ENCODE measurements at regions not wholly inside any gene's neighbourhood (a gene's known extent, or its start where the extent isn't known, plus 50 kb on each side); places are given as distances from the start of the nearest gene placed in this dataset.
"Not testable (repeated sequence)": the region's sequence is repeated elsewhere in the genome, so short reads cannot be mapped to it uniquely, and the experiment has no call there.

GRCh38 chr20:6321235-6321634 lies 198.4 kb upstream of the FERMT1 start:
- not testable (repeated sequence) for DNase-seq (ENCODE audit: low spot score)

DNA sequence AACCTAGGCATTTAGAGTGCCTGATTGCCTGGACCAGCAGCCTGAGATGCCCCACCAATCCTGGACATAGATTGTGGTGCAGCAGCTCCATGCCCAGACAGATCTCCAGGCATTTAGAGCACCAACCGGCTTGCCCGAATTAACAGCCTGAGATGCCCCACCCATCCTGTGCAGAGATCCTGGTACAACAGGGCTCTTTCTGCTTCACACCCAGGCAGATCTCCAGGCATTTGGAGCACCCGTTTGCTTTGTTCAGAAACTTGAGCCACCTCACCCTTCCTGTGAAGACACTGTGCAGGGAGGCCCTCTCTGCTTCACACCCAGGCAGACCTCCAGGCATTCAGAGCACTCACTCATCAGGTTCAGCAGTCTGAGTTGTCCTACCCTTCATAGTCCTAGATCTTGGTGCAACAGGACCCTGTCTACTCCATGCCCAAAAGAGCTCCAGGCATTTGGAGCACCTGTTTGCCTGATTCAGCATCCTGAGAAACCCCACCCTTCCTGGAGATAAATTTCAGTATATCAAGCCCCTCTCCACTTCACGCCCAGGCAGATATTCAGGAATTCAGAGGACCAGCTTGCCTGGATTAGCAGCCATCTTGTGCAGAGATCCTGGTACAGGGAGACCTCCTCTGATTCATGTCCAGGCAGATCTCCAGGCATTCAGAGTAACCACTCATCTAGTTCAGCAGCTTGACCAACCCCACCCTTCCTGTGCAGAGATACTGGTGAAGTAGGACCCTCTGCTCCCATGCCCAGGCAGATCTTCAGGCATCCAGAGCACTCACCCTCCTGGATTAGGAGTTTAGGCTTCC lies 189.2 kb upstream of the FERMT1 start:
- DNase-seq (ENCODE audit: low spot score), result no peak

DNA sequence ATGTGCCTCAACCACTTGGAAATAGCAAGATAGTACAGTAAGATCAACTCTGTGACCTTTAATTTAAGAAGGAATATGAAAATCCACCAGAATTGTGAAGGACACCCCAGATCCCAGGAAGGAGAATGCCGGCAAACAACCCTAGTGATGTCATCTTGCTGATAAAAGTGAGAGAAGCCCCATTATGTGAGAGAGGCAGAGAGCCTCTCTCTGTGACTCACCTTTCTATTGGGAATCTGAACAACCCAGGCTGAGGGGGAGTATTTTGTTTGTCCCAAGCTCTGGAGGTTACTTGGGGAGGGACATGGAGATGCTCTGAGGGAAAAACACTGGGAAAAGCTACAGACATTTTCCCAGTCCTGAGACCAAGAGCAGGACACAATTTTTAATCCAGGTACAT lies 188.3 kb upstream of the FERMT1 start:
- no peak for DNase-seq (ENCODE audit: low spot score)

GRCh38 chr20:6305536-6305935 lies 182.7 kb upstream of the FERMT1 start:
- no peak for DNase-seq (ENCODE audit: low spot score)

- no peak for DNase-seq (ENCODE audit: low spot score)
Measured at GRCh38 chr20:6302041-6302440, 179.2 kb upstream of the FERMT1 start.

GRCh38 chr20:6299456-6299855 lies 176.6 kb upstream of the FERMT1 start:
- no peak for DNase-seq (ENCODE audit: low spot score)

DNA sequence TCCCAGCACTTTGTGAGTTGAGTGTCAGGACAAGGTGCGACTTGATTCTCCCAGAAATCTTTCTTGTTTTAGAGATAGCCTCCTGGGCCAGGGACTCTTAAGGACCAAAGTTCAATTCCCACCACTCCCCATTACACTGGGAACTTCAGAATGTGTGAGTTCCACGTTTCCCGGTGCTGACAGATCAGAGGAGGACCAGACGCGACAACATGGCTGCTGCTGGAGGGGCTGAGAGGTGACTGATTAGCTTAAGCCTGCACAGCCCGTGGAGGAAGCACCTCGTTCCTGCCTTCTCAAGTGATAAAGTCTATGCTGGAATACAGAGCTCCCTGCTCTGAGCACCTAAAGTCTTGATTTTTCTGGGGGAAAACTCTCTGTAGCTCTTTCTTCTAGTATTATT lies 175.2 kb upstream of the FERMT1 start:
- no peak for DNase-seq (ENCODE audit: low spot score)

DNA sequence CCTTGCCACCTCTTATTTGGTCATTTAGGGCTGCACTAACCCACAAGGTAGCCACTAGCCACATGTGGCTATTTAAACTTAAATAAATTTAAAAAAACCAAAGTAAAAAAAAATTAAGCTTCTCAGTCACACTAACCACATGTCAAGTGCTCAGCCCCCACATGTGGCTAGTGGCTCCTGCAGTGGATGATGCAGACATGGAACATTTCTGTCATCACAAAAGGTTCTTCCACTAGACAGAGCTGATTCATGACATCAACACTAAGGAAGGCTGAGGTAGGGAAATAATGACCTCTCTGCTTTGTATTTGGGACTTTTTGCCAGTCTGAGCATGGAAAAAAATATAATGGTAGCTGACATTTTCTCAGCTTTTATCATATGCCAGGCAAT lies 173.0 kb upstream of the FERMT1 start:
- no peak for DNase-seq (ENCODE audit: low spot score)

- no peak for DNase-seq (ENCODE audit: low spot score)
Measured at GRCh38 chr20:6295127-6295866, 172.5 kb upstream of the FERMT1 start.

DNA sequence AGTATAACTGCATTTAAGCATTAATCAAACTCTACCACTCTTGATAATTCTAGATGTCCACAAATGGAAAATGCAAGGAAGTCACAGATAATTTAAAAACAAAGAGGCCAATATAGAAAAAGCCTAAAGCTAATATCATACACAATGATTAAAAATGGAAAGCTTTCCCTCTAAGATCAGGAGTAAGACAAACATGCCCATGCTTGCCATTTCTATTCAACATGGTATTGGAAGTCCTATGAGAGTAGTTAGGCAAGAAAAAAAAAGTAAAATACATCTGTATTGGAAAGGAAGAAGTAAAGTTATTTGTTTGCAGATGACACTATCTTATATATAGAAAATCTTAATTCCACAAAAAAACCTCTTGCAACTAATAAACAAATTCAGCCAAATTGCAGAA lies 164.6 kb upstream of the FERMT1 start:
- no peak for DNase-seq (ENCODE audit: low spot score)

DNA sequence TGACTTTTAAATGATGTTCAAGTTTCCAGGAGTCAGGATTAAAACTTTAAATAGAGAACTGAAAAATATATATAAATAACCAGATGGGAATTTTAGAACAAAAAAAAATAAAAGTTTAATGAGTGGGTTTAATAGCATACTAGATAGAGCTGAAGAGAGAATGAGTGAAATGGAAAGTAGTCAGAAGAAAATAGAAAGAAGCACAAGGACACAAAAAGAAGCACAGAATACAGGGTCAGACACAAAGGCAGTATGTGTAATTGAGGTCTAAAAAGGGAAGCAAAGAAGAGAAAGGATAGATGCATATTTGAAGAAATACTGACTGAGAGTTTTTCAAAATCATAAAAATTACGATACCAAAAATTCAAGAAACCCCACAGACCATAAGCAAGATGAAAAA lies 159.8 kb upstream of the FERMT1 start:
- DNase-seq (ENCODE audit: low spot score), result no peak

DNA sequence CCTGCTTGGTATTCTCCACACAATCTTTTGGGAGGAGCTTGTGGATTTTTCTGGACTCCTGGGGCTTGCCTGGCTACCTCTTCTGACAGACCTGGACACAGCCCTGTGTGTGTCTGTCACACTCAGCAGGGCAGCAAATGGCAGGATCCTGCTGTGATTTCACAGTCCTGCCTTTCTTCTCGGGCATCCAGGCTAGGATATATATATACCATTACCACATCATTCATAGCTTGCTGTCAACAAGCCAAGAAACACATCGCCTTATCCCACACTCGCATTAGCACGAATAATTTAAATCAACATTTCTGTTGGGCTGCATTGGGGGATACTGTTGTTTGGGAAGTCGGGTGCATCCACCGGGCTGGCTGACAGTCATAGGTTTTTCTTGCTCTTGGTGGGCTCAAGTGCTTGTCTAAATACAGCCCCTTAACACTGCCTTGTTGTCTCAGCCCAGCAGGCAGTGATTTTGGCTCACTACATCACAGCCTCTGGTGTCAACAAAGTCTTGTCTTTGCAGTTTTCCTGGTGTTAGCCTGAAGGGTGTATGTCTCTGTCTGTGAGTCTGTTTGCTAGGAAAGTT lies 154.9 kb upstream of the FERMT1 start:
- no peak for DNase-seq (ENCODE audit: low spot score)

DNA sequence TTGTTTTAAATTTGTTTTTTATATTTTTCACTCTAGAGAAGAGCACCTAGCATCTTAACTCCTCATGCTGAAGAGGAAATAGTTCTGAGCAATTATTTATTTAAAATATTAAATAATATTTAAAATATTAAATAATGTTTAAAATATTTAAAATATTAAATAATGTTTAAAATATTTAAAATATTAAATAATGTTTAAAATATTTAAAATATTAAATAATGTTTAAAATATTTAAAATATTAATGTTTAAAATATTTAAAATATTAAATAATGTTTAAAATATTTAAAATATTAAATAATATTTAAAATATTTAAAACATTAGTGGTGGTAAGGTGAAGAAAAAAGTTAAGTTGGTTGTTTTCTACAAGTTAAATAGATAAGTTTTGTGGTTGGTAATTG lies 147.6 kb upstream of the FERMT1 start:
- not testable (repeated sequence) for DNase-seq (ENCODE audit: low spot score)

DNA sequence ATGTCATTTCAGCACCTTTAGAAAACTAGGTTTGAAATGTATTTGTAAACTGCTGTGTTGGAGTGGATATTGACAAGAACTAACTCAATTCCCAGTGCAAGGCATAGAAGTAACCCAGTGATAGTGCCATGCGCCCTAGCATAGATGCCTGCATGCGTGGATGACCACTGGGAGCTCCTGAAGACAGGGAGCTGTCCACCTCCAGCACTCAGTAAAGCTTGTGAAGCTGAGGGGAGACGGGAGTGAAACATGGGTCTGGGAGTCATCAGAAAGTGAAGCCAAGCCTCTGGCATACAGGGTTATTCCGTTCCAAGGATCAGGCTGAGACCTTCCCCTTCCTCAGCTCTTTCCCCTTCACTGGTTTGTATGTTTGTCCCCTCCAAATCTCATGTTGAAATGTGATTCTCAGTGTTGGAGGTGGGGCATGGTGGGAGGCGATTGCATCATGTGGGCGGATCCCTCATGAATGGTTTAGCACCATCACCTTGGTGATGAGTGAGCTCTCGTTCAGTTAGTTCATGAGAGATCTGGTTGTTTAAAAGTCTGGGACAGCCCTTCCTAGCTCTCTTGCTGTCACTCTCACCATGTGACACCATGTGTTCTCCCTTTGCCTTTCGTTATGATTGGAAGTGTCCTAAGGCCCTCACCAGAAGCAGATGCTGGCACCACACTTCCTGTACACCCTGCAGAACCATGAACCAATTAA lies 146.5 kb upstream of the FERMT1 start:
- no peak for DNase-seq (ENCODE audit: low spot score)

GRCh38 chr20:6265204-6265904 lies 142.5 kb upstream of the FERMT1 start:
- peak; percentile 36 for DNase-seq (ENCODE audit: low spot score)

- no peak for DNase-seq (ENCODE audit: low spot score)
Measured at GRCh38 chr20:6253396-6253795, 130.6 kb upstream of the FERMT1 start.

- no peak for DNase-seq (ENCODE audit: low spot score)
Measured at GRCh38 chr20:6245436-6245835, 122.6 kb upstream of the FERMT1 start.

GRCh38 chr20:6241591-6241990 lies 118.8 kb upstream of the FERMT1 start:
- DNase-seq (ENCODE audit: low spot score), result no peak

GRCh38 chr20:6240059-6240458 lies 117.2 kb upstream of the FERMT1 start:
- DNase-seq (ENCODE audit: low spot score), result no peak

DNA sequence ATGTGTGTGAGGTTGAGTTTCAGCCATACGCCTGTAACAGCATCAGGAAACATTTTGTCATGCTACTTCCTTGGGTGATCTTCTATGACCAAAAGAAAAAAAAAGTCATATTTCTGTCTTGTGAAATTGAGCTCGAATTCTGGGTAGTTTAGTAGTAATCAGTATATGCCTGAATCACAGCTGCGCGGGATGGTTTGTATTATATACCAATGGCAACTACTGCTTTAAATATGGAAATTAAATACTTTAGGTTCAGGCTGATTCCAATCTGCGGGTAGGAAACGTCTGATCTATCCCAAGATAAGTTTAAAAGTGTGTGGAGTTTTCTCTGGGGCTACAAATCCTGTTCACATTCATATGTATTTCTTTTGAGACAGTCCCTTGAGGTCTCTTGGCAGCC lies 115.6 kb upstream of the FERMT1 start:
- no peak for DNase-seq (ENCODE audit: low spot score)

DNA sequence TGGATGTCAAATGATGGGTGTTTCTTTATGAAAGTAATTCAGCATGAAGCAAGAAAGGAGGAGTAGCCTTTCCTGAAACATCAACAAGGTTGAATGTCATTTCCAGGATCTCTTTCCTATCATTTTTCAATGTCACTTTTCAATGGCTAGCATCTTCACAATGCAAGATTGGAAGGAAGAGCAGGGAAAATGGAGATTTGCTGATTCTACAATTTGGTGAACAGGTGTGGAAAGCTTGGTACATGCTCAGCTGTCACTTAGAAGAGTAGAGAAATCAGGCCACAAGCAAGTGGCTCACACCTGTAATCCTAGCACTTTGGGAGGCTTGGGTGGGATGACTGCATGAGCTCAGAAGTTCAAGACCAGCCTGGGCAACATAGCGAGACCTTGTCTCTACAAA lies 112.7 kb upstream of the FERMT1 start:
- no peak for DNase-seq (ENCODE audit: low spot score)

DNA sequence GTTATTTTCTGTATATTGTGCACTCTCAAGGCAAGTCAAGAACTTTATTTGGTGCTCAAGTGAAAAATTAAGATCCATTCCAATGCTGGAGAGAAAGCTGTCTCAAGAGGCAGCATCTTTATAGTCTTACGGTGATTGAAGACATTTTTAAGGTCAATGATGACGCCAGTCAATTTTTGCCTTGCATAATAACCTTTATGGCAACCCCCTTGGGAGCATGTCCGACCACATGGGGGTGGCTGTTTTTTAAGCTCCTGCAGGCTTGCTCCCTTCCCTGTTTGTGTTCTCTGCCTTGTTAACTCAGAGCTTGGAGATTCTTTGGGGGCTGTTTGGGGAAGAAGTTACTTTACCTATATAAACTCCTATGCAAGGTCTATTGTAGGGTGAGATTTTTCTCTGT lies 109.6 kb upstream of the FERMT1 start:
- no peak for DNase-seq (ENCODE audit: low spot score)

All from globus pallidus (tissue), 1 donor.